Thymus (tissue), 11 donors: ENCODE measurements at regions not wholly inside any gene's neighbourhood (a gene's known extent, or its start where the extent isn't known, plus 50 kb on each side); places are given as distances from the start of the nearest gene placed in this dataset.

Source experiments
- DNase-seq, 9 donors: peaks; one replicate each; pipeline ENCODE4 v3.0.0-alpha.2; 2013; ENCODE audit warnings: low spot score in 9 of 9, low read depth in 6 of 9, missing footprints in 1 of 9
- H3K27ac ChIP-seq, 2 donors: one replicate each; pipeline ENCODE4 v1.5.1; 2013; ENCODE audit warnings: control low read depth in 1 of 2, low read depth in 1 of 2, low read length in 1 of 2, mild to moderate bottlenecking in 1 of 2, moderate library complexity in 1 of 2
- H3K27me3 ChIP-seq, 2 donors: one replicate each; pipeline ENCODE4 v1.5.1; 2013; ENCODE audit warnings: low read length in 1 of 2; ENCODE audit not compliant: control insufficient read depth in 2 of 2, insufficient read depth in 1 of 2
- H3K36me3 ChIP-seq, 2 donors: one replicate each; pipeline ENCODE4 v1.5.1; 2013; ENCODE audit warnings: low read length in 1 of 2, mild to moderate bottlenecking in 1 of 2, moderate library complexity in 1 of 2; ENCODE audit not compliant: control insufficient read depth in 2 of 2, insufficient read depth in 2 of 2
- H3K4me1 ChIP-seq, 2 donors: one replicate each; pipeline ENCODE4 v1.5.1; 2013; ENCODE audit warnings: low read length in 2 of 2; ENCODE audit not compliant: control insufficient read depth in 2 of 2, insufficient read depth in 2 of 2
- H3K4me3 ChIP-seq, 2 donors: one replicate each; pipeline ENCODE4 v1.5.1; 2013; ENCODE audit warnings: low read length in 2 of 2, control low read depth in 1 of 2, mild to moderate bottlenecking in 1 of 2
- H3K9me3 ChIP-seq, 2 donors: one replicate each; pipeline ENCODE4 v1.5.1; 2013; ENCODE audit warnings: low read length in 1 of 2, mild to moderate bottlenecking in 1 of 2; ENCODE audit not compliant: control insufficient read depth in 2 of 2, insufficient read depth in 1 of 2
- WGBS: extraction: QIAGEN DNeasy Blood & Tissue Kit; methylation state at CpG from one replicate; pipeline ENCODE4 v1.1.7; 2013; 5-methylcytosine and 5-hydroxymethylcytosine counted together
- donor health status: healthy.

GRCh38 chr2:217538719-217539118 lies 464.1 kb downstream of the TNS1 start:
- whole genome bisulfite sequencing, result 83% methylated on average over 2 of the region's 2 CpGs
- DNase-seq, result no peak
- H3K27me3 ChIP-seq, result peaks cover 0 to 2% of the 10 kb centered on the region in 2 donors
- no peak overlapping the region for H3K4me3 ChIP-seq
- no peaks in the 10 kb centered on the region for H3K36me3 ChIP-seq
- no peaks in the 10 kb centered on the region for H3K4me1 ChIP-seq
- no peaks in the 10 kb centered on the region for H3K9me3 ChIP-seq
- H3K27ac ChIP-seq, result no peak overlapping the region

- H3K36me3 ChIP-seq, result no peaks in the 10 kb centered on the region
- WGBS, result 59% methylated on average over 6 of the region's 6 CpGs
- no peaks in the 10 kb centered on the region for H3K4me1 ChIP-seq
- no peaks in the 10 kb centered on the region for H3K9me3 ChIP-seq
- H3K4me3 ChIP-seq, result no peak overlapping the region
- DNase-seq, result no peak
- no peak overlapping the region for H3K27ac ChIP-seq
- H3K27me3 ChIP-seq, result peaks cover 0 to 2% of the 10 kb centered on the region in 2 donors
Measured at GRCh38 chr2:217535957-217536708, 466.7 kb downstream of the TNS1 start.

GRCh38 chr2:217530392-217531090 lies 472.3 kb downstream of the TNS1 start:
- WGBS, result 92% methylated on average over 2 of the region's 2 CpGs

GRCh38 chr2:217529271-217529670 lies 473.5 kb downstream of the TNS1 start:
- 96% methylated on average over 2 of the region's 2 CpGs for whole genome bisulfite sequencing
- H3K27ac ChIP-seq, result no peak overlapping the region

More at GRCh38 chr2:217530392-217531090, 472.3 kb downstream of the TNS1 start:
- DNase-seq, result no peak
- Histone ChIP-seq H3K36me3 (no peaks in the 10 kb centered on the region), H3K4me1 (no peaks in the 10 kb centered on the region), H3K9me3 (no peaks in the 10 kb centered on the region), H3K4me3 (no peak overlapping the region), H3K27me3 (peaks cover 0 to 4% of the 10 kb centered on the region in 2 donors), H3K27ac (no peak overlapping the region)

GRCh38 chr2:217527590-217528202 lies 475.1 kb downstream of the TNS1 start:
- no peak overlapping the region for H3K4me3 ChIP-seq
- DNase-seq, result no peak
- H3K27me3 ChIP-seq, result peaks cover 0 to 7% of the 10 kb centered on the region in 2 donors
- no peak overlapping the region for H3K27ac ChIP-seq
- WGBS, result 96% methylated on average over 4 of the region's 4 CpGs
- H3K4me1 ChIP-seq, result no peaks in the 10 kb centered on the region
- no peaks in the 10 kb centered on the region for H3K36me3 ChIP-seq
- no peaks in the 10 kb centered on the region for H3K9me3 ChIP-seq

More at GRCh38 chr2:217529271-217529670, 473.5 kb downstream of the TNS1 start:
- no peaks in the 10 kb centered on the region for H3K36me3 ChIP-seq
- peaks cover 0 to 4% of the 10 kb centered on the region in 2 donors for H3K27me3 ChIP-seq
- DNase-seq, result no peak
- no peaks in the 10 kb centered on the region for H3K4me1 ChIP-seq
- H3K9me3 ChIP-seq, result no peaks in the 10 kb centered on the region
- H3K4me3 ChIP-seq, result no peak overlapping the region

GRCh38 chr2:217525076-217525475 lies 477.7 kb downstream of the TNS1 start:
- H3K27ac ChIP-seq, result no peak overlapping the region
- no peak overlapping the region for H3K4me3 ChIP-seq
- DNase-seq, result no peak
- no peaks in the 10 kb centered on the region for H3K4me1 ChIP-seq
- H3K36me3 ChIP-seq, result no peaks in the 10 kb centered on the region
- 97% methylated on average over 5 of the region's 5 CpGs for WGBS
- H3K9me3 ChIP-seq, result no peaks in the 10 kb centered on the region
- peaks cover 0 to 7% of the 10 kb centered on the region in 2 donors for H3K27me3 ChIP-seq

GRCh38 chr2:217523286-217523685 lies 479.5 kb downstream of the TNS1 start:
- Histone ChIP-seq H3K27me3 (peaks cover 0 to 7% of the 10 kb centered on the region in 2 donors), H3K36me3 (no peaks in the 10 kb centered on the region), H3K27ac (no peak overlapping the region), H3K4me3 (no peak overlapping the region), H3K4me1 (no peaks in the 10 kb centered on the region), H3K9me3 (no peaks in the 10 kb centered on the region)
- DNase-seq, result no peak
- 94% methylated on average over 7 of the region's 7 CpGs for WGBS

GRCh38 chr2:217521820-217522219 lies 481.0 kb downstream of the TNS1 start:
- 88% methylated on average over 2 of the region's 2 CpGs for WGBS
- Histone ChIP-seq H3K9me3 (no peaks in the 10 kb centered on the region), H3K27ac (no peak overlapping the region), H3K36me3 (no peaks in the 10 kb centered on the region), H3K4me3 (no peak overlapping the region), H3K4me1 (no peaks in the 10 kb centered on the region), H3K27me3 (peaks cover 0 to 7% of the 10 kb centered on the region in 2 donors)
- no peak for DNase-seq
